Right hindlimb (tissue), 1 donor: ENCODE measurements at regions not wholly inside any gene's neighbourhood (a gene's known extent, or its start where the extent isn't known, plus 50 kb on each side); places are given as distances from the start of the nearest gene placed in this dataset.

Experiments used
- DNase-seq: peaks from one replicate; pipeline ENCODE4 v3.0.0-alpha.2; 2018

GRCh38 chr3:69567023-69567709 is 172.1 kb upstream of the MITF start:
- DNase-seq: no peak

GRCh38 chr3:69566275-69566674 is 173.0 kb upstream of the MITF start:
- no peak for DNase-seq

GRCh38 chr3:69565316-69565715 is 173.9 kb upstream of the MITF start:
- DNase-seq: no peak

- DNase-seq: no peak
Observed at GRCh38 chr3:69563981-69564380, 175.3 kb upstream of the MITF start.

- no peak for DNase-seq
Observed at GRCh38 chr3:69563151-69563550, 176.1 kb upstream of the MITF start.

- no peak for DNase-seq
Observed at GRCh38 chr3:69562020-69562419, 176.1 kb upstream of the FRMD4B start.

- no peak for DNase-seq
Observed at GRCh38 chr3:69560818-69561217, 174.9 kb upstream of the FRMD4B start.

- no peak for DNase-seq
Observed at GRCh38 chr3:69560116-69560515, 174.2 kb upstream of the FRMD4B start.

GRCh38 chr3:69558912-69559311 is 173.0 kb upstream of the FRMD4B start:
- peak; percentile 56 for DNase-seq

- no peak for DNase-seq
Observed at GRCh38 chr3:69554576-69554975, 168.7 kb upstream of the FRMD4B start.

GRCh38 chr3:69553888-69554287 is 168.0 kb upstream of the FRMD4B start:
- DNase-seq: no peak

GRCh38 chr3:69547461-69547880 is 161.6 kb upstream of the FRMD4B start:
- DNase-seq: no peak

GRCh38 chr3:69542805-69543429 is 157.0 kb upstream of the FRMD4B start:
- no peak for DNase-seq

- peak; percentile 69 for DNase-seq
Observed at GRCh38 chr3:69542089-69542804, 156.4 kb upstream of the FRMD4B start.

GRCh38 chr3:69541711-69542088 is 155.8 kb upstream of the FRMD4B start:
- DNase-seq: peak; percentile 49

- peak; percentile 44 for DNase-seq
Observed at GRCh38 chr3:69540706-69541581, 155.1 kb upstream of the FRMD4B start.

- DNase-seq: no peak
Observed at GRCh38 chr3:69539134-69539533, 153.2 kb upstream of the FRMD4B start.

- no peak for DNase-seq
Observed at GRCh38 chr3:69538281-69538680, 152.4 kb upstream of the FRMD4B start.

GRCh38 chr3:69536306-69537020 is 150.6 kb upstream of the FRMD4B start:
- no peak for DNase-seq

- no peak for DNase-seq
Observed at GRCh38 chr3:69535613-69536012, 149.7 kb upstream of the FRMD4B start.

- DNase-seq: no peak
Observed at GRCh38 chr3:69532547-69533224, 146.8 kb upstream of the FRMD4B start.
